PC-9 (cell line): ENCODE measurements at regions not wholly inside any gene's neighbourhood (a gene's known extent, or its start where the extent isn't known, plus 50 kb on each side); places are given as distances from the start of the nearest gene placed in this dataset.

ENCODE experiments used
- CTCF ChIP-seq: fragments of 200-600 bp; sonication (generic); conservative IDR thresholded peaks from 2 replicates; pipeline ENCODE4 v1.6.1; 2017; ENCODE audit warnings: mixed run types, antibody characterized with exemption, mild to moderate bottlenecking, moderate library complexity
- EZH2 ChIP-seq: fragments of 200-600 bp; sonication (generic); IDR thresholded peaks from 2 replicates; pipeline ENCODE4 v1.8.0; 2017; ENCODE audit warnings: antibody characterized with exemption, low read depth

- TF ChIP-seq CTCF (no peak), EZH2 (no peak)
Observed at GRCh38 chr4:64882311-64883086, 473.2 kb upstream of the TECRL start.
